HG02870 (cell line): ENCODE measurements at regions not wholly inside any gene's neighbourhood (a gene's known extent, or its start where the extent isn't known, plus 50 kb on each side); places are given as distances from the start of the nearest gene placed in this dataset.
"Not testable (repeated sequence)": the region's sequence is repeated elsewhere in the genome, so short reads cannot be mapped to it uniquely, and the experiment has no call there.

Experiments
- ATAC-seq: cut with Tn5 transposase; IDR thresholded peaks from one replicate; pipeline ENCODE4 v1.9.1; 2021; ENCODE audit warnings: mild to moderate bottlenecking, moderate library complexity; ENCODE audit not compliant: unreplicated experiment

DNA sequence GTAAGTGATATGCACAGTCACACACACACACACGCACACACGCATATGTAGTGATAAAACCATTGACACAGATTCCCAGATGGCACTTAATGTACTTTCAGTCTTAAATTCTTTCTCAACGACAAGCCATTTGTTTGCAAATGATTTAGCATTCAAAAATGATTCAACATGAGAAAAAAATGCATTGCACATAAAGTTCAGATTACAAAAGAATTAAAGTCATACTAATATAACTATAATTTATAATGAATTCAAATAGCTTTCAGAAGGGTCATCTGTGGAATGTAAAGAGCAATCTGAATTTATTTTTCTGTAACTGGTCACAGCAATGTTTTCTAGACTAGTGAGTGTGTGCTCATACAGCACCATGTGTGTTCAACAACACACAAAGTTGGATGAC is 521.6 kb upstream of the ZNF337 start:
- no peak for ATAC-seq

DNA sequence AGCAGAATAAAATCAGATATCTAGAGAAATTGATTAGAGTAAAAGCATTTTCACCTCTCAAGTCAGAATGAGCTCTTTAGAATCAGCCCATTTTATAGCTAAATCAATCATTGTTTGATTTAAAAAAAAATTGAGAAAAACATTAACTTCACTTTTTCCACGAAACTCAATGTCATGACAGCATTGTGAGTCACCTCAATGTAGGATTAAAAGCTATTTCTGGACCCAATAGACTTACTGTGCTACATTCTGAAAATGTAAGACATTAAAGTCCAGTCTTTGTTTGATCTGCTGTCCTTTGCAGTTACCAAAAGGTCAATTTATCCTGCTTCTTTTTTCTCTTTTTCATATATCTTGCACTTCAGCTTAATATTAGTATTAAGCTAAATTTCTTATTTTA is 519.4 kb upstream of the ZNF337 start:
- ATAC-seq, result no peak

DNA sequence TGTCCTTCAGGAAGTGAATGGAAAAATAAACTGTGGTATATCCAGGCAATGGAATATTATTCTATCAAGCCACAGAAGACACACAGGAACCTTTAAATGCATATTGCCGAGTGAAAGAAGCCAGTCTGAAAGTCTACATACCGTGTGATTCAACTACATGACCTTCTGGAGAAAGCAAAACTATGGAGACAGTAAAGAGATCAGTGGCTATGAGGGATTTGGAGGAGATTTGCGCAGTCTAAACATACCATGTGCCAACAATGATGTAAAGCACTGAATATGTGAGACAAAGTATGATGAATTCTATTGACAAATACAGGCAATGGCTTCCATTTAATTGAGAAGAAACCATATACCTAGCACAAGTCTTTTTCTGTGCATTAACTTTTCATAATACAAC is 518.3 kb upstream of the ZNF337 start:
- ATAC-seq, result no peak

- ATAC-seq, result no peak
These were observed 512.7 kb upstream of the ZNF337 start for GRCh38 chr20:26209171-26209941.

- ATAC-seq, result no peak
These were observed 511.8 kb upstream of the ZNF337 start for GRCh38 chr20:26208296-26209091.

GRCh38 chr20:26207967-26208295 is 511.3 kb upstream of the ZNF337 start:
- ATAC-seq, result not testable (repeated sequence)

DNA sequence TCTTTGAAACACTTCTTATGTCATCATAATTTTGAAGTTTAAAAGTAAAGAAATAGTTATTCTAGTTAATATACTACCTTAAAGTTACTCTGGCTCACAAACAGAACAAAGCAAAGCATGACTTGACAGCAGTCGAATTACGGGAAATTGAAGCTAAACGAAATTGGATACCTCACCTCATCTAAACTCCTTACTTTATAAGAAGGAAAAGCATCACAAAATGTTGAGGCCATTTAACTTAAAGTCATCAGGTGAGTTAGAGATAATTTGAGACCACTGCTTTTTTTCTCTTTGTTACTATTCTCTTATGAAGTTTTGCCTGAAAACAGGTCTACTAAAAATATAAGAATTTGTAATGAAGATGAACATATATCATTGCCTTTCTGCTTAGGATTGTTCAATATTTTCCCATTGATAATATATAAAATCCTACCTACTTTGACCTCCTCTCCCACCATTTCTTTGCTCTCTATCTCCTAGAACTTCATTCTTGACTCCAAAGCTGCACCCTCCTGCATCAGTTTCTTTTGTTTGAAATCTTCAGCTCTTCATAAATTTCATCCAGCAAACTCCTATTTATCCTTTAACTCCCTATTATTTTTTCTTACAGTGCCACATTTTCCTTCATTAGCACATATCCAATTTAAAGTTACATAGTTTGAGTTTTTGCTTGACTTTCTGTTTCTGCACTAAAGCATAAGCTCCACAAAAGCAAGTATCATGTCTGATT is 510.7 kb upstream of the ZNF337 start:
- no peak for ATAC-seq

DNA sequence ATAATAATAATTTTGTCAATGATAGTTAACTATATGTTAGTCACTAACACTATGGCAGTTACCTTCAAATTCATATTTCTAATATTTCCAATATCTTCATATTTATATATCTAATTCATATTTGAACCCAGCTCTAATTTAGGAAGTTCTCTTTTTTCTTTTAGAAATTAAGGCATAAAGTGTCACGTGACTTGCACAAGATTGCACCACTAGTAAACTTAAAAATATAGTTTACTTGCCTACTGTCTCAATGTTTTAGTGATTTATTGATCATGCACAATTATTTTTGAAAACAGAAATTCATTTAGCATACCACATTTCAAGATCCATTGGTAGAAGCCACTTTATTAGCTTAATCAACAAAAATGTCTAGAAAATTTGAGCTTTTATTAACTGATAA is 508.7 kb upstream of the ZNF337 start:
- no peak for ATAC-seq

- ATAC-seq, result not testable (repeated sequence)
These were observed 504.4 kb upstream of the ZNF337 start for GRCh38 chr20:26201026-26201425.

DNA sequence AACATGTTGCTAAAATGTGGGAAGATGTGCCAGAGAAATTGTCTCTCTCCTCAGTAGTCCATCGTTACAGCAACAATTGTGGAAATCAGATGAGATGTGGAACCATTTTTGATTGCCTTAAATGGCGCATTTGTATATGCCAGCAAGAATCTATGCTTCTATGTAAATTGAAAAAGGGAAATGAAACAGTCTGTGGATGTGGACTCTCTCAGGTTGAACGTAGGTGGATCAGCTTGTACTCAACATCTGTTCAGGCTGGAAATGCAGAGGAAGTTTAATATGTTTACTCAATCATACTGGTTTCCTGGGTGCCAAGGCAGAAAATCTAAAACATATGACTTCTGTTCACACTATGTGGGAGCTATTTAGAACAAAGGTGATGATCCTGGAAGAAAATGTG is 490.7 kb upstream of the ZNF337 start:
- ATAC-seq, result peak; percentile 44

DNA sequence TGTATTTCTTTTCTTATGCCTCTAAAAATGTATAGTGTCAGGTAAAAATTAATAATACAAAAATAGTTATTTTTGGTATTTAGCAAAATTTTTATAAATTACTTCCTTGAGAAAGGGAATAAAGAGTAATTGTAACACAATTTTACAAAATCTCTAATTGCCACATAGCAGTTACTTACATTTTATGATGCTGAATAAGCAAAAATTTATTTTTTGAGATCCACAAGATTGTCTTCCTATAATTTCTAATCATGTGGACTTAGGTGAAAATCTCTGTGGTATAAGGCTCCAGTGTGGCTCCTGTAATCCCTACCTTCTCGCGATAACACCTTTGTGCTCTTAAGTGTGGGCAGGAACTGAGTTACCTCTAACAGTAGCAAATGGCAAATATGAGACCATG is 487.1 kb upstream of the ZNF337 start:
- not testable (repeated sequence) for ATAC-seq

DNA sequence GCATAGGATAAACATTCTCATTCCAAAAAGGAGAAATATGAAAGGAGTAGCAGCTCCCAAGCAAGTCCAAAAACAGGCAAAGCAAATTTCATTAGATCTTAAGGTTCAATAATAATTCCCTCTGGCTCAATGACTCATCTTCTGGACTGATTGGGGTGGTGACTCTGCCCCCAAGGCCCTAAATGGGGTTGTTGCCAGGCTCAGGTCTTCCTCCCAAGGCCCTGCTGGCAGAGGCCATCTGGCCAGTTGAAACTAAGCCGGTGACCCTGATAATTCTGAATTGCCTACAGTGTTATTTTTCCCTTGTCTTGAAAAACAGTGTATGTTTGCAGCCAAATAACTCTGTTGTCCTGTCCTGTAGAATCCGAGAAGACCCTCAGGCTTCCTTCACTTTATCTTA is 484.7 kb upstream of the ZNF337 start:
- not testable (repeated sequence) for ATAC-seq

DNA sequence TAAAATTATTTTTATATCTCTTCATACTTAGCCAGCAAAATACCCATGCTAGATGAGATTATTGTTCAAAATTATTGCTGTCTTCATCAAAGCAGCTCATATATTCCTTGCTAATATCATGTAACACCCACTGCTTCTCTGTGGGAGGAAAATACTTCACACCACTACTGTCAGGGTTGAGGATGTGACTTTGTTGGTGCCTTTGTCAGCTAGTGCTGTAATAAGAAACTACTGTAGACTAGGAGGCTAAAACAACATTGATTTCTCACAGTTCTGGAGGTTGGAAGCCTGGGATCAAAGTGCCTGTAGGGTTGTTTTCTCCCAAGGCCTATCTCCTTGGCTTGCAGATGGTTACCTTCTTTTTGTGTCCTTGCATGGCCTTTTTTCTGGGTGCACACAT is 475.2 kb upstream of the ZNF337 start:
- not testable (repeated sequence) for ATAC-seq

- no peak for ATAC-seq
These were observed 472.9 kb upstream of the ZNF337 start for GRCh38 chr20:26169506-26169905.

GRCh38 chr20:26167499-26167898 is 470.8 kb upstream of the ZNF337 start:
- no peak for ATAC-seq

GRCh38 chr20:26163890-26164289 is 467.2 kb upstream of the ZNF337 start:
- no peak for ATAC-seq

DNA sequence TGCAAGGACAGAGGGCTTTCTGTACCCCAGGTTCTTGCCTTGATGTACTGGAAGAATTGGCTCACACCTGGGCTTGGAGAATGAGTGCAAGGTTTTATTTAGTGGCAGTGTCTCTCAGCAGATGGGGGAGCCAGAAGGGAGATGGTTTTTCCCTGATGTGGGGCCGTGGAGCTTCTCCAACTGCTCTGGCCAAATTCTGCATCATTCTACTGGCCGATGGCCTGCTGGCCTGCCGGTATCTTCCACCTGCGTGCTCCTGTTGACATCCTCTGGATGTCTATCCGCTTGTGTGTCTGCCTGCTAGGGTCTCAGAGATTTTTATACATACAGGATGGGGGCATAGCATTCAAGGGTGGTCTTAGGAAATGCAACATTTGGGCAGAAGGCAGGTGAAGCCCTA is 466.5 kb upstream of the ZNF337 start:
- ATAC-seq, result not testable (repeated sequence)

GRCh38 chr20:26161741-26162140 is 465.1 kb upstream of the ZNF337 start:
- ATAC-seq, result not testable (repeated sequence)

DNA sequence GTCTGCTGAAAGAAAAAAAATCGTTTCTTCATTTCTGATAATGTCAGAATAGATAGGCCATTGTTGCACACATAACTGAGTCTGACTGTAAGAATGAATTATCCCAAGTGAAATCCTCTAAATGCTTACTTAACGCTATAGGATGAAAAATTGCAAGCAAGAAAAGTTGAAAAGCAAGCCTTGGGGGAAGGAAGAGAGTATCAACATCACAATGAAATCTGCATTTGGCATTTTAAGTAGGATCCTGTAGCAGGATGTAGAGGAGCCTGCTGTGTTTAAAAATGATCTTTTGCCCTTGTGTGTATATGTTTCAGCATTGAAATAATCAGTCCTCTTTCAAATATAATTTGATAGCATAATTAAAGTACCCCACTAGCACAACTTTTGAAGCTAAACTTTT is 464.3 kb upstream of the ZNF337 start:
- ATAC-seq, result not testable (repeated sequence)

DNA sequence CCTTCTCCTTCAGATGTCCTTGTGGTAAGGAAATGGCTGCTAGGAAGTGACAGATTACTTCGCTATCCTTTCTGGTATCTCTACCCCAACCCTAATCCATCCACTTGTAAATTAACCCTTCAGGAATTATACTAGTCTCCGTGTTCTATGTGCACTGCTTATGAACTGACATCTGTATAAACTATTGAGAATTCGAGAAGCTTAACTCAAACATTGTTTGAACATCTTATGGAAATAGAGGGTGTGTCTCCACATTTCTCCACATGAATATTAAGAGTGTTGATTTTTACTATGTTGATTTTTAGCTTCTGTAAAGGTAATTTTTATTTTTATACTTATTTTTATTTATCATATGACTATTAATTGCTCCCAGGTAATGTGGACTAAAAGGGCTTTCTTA is 457.6 kb upstream of the ZNF337 start:
- no peak for ATAC-seq

GRCh38 chr20:26135325-26136110 is 438.9 kb upstream of the ZNF337 start:
- no peak for ATAC-seq
